ENCODE measurements at regions not wholly inside any gene's neighbourhood (a gene's known extent, or its start where the extent isn't known, plus 50 kb on each side); places are given as distances from the start of the nearest gene placed in this dataset.

DNA sequence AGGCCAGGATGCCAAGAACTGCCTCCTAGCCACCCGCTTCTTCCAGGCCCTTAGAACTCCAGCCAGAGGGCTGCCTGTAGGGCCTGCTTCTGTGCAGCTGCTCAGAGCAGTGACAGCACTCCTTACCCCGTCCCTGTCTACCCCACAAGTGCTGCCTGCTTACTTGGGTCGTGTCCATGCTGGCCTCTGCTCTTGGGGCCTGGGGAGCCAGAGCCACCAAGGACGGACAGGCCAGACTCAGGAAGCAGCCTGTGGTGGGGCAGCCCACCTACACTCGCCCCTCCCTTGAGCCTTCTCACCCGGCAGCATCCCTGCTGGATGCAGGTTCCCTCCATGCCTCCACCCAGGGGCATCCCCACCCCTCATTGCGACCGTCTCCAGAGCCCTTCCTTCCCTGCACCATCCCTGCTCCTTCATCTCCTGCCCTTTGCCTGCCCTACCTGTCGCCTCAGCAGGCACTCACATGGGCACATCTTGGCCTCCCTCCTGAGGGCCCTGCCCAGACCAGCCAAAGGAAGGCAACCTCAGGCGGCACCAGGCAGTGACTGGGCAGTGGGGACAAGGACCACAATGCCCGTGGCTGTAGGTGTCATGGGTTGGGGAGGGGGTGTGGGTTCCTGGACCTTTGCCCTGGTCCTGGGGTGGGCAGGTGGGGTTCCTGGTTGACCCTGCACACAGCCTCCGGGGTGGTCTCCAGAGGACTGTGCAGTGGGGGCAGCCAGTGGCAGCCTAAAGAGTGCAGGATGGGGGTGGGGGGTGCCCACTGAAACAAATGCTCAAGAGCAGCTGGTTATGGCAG lies 78.0 kb upstream of the TNS3 start:
- DNase-seq (ENCODE audit: low read depth in 1 of 2, low spot score in 2 of 2) (no peak), FAIRE-seq (no peak)
- no peak overlapping the region for H2BK20ac ChIP-seq (ENCODE audit: low read length)
- H3K4me2 ChIP-seq (ENCODE audit: insufficient read depth in 1 of 2, low read depth in 2 of 2, low read length in 2 of 2) = no peak overlapping the region
- H3K23ac ChIP-seq (ENCODE audit: insufficient read length) = no peak overlapping the region
- no peaks in the 10 kb centered on the region for H3K79me1 ChIP-seq (ENCODE audit: low read depth, low read length)
- CTCF ChIA-PET (ENCODE audit: partially characterized antibody) = interaction anchor here (1.1 kb wide), 1 partner anchor 99 kb away, joined by 3 read pairs; no protein-coding TSS in a partner anchor
- no peak overlapping the region; the same call in 1 of the 2 replicates for H2BK5ac ChIP-seq (ENCODE audit: low read depth, low read length)
- H3K23me2 ChIP-seq (ENCODE audit: low read depth, low read length) = no peaks in the 10 kb centered on the region
- no peaks in the 10 kb centered on the region for H3K79me2 ChIP-seq (ENCODE audit: control insufficient read depth in 1 of 2, insufficient read depth in 2 of 2, low read length in 2 of 2)
- no peak overlapping the region for H3K56ac ChIP-seq (replicated peaks; ENCODE audit: insufficient read length, low read depth, low read length)
- no peak overlapping the region for H2BK15ac ChIP-seq (ENCODE audit: low read length)
- peaks cover 0 to 5% (median 1%) of the 10 kb centered on the region in 4 experiments; a peak in 3 of 7 replicates for H3K4me1 ChIP-seq (replicated peaks in 1 of 4; ENCODE audit: control insufficient read depth in 3 of 4, insufficient read depth in 4 of 4, low read length in 3 of 4)
- H3K9me3 ChIP-seq (ENCODE audit: insufficient read depth in 2 of 2, low read depth in 1 of 2, low read length in 1 of 2) = no peaks in the 10 kb centered on the region
- H4K91ac ChIP-seq (replicated peaks; ENCODE audit: insufficient read length, low read length) = no peak overlapping the region
- no peak overlapping the region for H4K5ac ChIP-seq (ENCODE audit: insufficient read length, low read depth, low read length)
- no peak overlapping the region for H3K14ac ChIP-seq (ENCODE audit: insufficient read length)
- no peaks in the 10 kb centered on the region for H4K20me1 ChIP-seq (replicated peaks in 1 of 2; ENCODE audit: control insufficient read depth in 1 of 2, insufficient read depth in 2 of 2, low read length in 2 of 2)
- no peak overlapping the region for H3K4me3 ChIP-seq (ENCODE audit: extremely low read depth in 1 of 4, insufficient read depth in 2 of 4, low read depth in 3 of 4, low read length in 4 of 4)
- H3K36me3 ChIP-seq (ENCODE audit: control insufficient read depth in 2 of 4, insufficient read depth in 4 of 4, low read length in 3 of 4) = no peaks in the 10 kb centered on the region
- H4K8ac ChIP-seq (ENCODE audit: extremely low read depth, insufficient read depth, low read length) = no peak overlapping the region
- H2AK5ac ChIP-seq (ENCODE audit: low read depth, low read length) = no peak overlapping the region
- H2AFZ ChIP-seq (ENCODE audit: low read length) = no peak overlapping the region
- no peak overlapping the region for H3K18ac ChIP-seq (ENCODE audit: extremely low read depth, low read length)
- H3K27ac ChIP-seq (ENCODE audit: low read depth, low read length) = no peak overlapping the region
- no peaks in the 10 kb centered on the region for H3K27me3 ChIP-seq (replicated peaks in 1 of 4; ENCODE audit: control insufficient read depth in 3 of 4, extremely low read depth in 1 of 4, insufficient read depth in 3 of 4, low read length in 3 of 4)
- H2BK12ac ChIP-seq (ENCODE audit: low read depth, low read length) = peak overlapping the region; percentile 39; the same call in 1 of the 2 replicates
- POLR2A ChIA-PET (ENCODE audit: partially characterized antibody) = no interaction called here
- H3K4ac ChIP-seq (replicated peaks; ENCODE audit: insufficient read length, low read depth, low read length) = no peak overlapping the region
- 87% methylated on average over 11 of the region's 12 CpGs; no CpG with 5 or more reads in 1 of the 2 experiments for WGBS, 2 experiments (ENCODE audit: extremely low coverage in 1 of 2, insufficient coverage in 1 of 2, insufficient read length in 1 of 2, insufficient replicate concordance in 2 of 2, low coverage in 1 of 2, low lambda C conversion rate in 2 of 2, missing lambda C conversion rate in 1 of 2)
- no peak overlapping the region for H2BK120ac ChIP-seq (replicated peaks; ENCODE audit: low read depth, low read length)
- H3K9ac ChIP-seq (replicated peaks in 1 of 4; ENCODE audit: extremely low read depth in 1 of 4, low read depth in 3 of 4, low read length in 3 of 4) = no peak overlapping the region
- no peak for TF ChIP-seq ZNF274 (IDR thresholded peaks at IDR 0.05; ENCODE audit: borderline replicate concordance, extremely low read depth, low read length)
- TF ChIP-seq CBX8 (IDR thresholded peaks at IDR 0.05; ENCODE audit: borderline replicate concordance, low read depth, low read length) = no peak
- no peak for TF ChIP-seq ATF2 (IDR thresholded peaks at IDR 0.05; ENCODE audit: low read length)
- TF ChIP-seq JUND (IDR thresholded peaks at IDR 0.05; ENCODE audit: low read length) = no peak
- TF ChIP-seq SIN3A (conservative IDR thresholded peaks at IDR 0.05 in 1 of 2, IDR thresholded peaks at IDR 0.05 in 1 of 2; ENCODE audit: low read depth in 1 of 2, low read length in 2 of 2) = no peak
- TF ChIP-seq HDAC2 (IDR thresholded peaks at IDR 0.05; ENCODE audit: borderline replicate concordance in 1 of 2, low read depth in 2 of 2, low read length in 2 of 2) = no peak
- TF ChIP-seq EP300 (IDR thresholded peaks at IDR 0.05; ENCODE audit: borderline replicate concordance in 1 of 2, low read depth in 2 of 2, low read length in 2 of 2) = no peak
- no peak for TF ChIP-seq TEAD4 (IDR thresholded peaks at IDR 0.05; ENCODE audit: low read depth, low read length)
- no peak for TF ChIP-seq TBP (IDR thresholded peaks at IDR 0.05; ENCODE audit: low read depth, low read length)
- TF ChIP-seq POU5F1 (IDR thresholded peaks at IDR 0.05; ENCODE audit: low read depth, low read length) = no peak
